Neural cell (in vitro differentiated cells): ENCODE measurements at regions not wholly inside any gene's neighbourhood (a gene's known extent, or its start where the extent isn't known, plus 50 kb on each side); places are given as distances from the start of the nearest gene placed in this dataset.

Experiments used
- EP300 ChIP-seq: fragments of 450-650 bp; conservative IDR thresholded peaks from 2 replicates; pipeline ENCODE4 v1.6.1; 2014; ENCODE audit warnings: antibody characterized with exemption, mild to moderate bottlenecking, moderate library complexity; ENCODE audit not compliant: poor library complexity, severe bottlenecking
- EZH2 ChIP-seq: fragments of 200-600, 300-800 bp; shearing (Covaris generic), sonication (generic); IDR thresholded peaks from 2 replicates; pipeline ENCODE4 v1.6.1; 2014; ENCODE audit warnings: antibody characterized with exemption, low read length, borderline replicate concordance, mild to moderate bottlenecking; ENCODE audit not compliant: insufficient read depth, poor library complexity, severe bottlenecking
- MXI1 ChIP-seq: fragments of 450-650 bp; conservative IDR thresholded peaks from 2 replicates; pipeline ENCODE4 v1.6.1; 2014; ENCODE audit warnings: antibody characterized with exemption, mild to moderate bottlenecking; ENCODE audit not compliant: poor library complexity, severe bottlenecking
- POLR2AphosphoS5 ChIP-seq: IDR thresholded peaks from 2 replicates; pipeline ENCODE4 v1.6.1; 2012
- RAD21 ChIP-seq: fragments of 450-650 bp; conservative IDR thresholded peaks from 2 replicates; pipeline ENCODE4 v1.6.1; 2014; ENCODE audit warnings: antibody characterized with exemption, mild to moderate bottlenecking, moderate library complexity
- SMC3 ChIP-seq: fragments of 450-650 bp; conservative IDR thresholded peaks from 2 replicates; pipeline ENCODE4 v1.6.1; 2014; ENCODE audit warnings: antibody characterized with exemption, mild to moderate bottlenecking, moderate library complexity; ENCODE audit not compliant: poor library complexity
- TAF1 ChIP-seq: IDR thresholded peaks from 2 replicates; pipeline ENCODE4 v1.6.1; 2012; ENCODE audit warnings: low read depth
- TF ChIP-seq, protein P1 (sequence below): fragments of 450-650 bp; IDR thresholded peaks from 2 replicates; pipeline ENCODE4 v1.5.1; 2014; ENCODE audit warnings: antibody characterized with exemption, mild to moderate bottlenecking, moderate library complexity; ENCODE audit not compliant: poor library complexity, severe bottlenecking
- TF ChIP-seq, protein P2 (sequence below): IDR thresholded peaks from 2 replicates; pipeline ENCODE4 v1.6.1; 2012; ENCODE audit warnings: borderline replicate concordance

DNA sequence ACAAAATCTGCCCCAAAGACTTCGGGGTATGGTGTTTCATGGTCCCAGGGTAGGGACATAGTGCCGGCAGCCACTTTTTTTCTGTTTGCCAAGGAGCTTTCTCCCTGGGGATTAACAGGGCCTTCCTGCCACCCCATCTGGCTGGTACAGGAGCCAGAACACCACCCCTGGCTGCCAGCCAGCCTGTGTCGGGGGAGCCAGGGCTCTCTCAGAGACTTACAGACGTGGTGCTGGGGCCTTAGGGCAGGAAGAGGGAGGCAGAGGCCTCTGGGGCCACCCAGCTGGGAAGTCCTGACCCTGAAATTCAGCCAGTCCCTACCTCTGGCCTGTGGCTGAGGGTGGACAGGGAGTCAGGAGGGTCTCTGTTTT lies 52.4 kb upstream of the CDON start:
- TF ChIP-seq, protein P1, sequence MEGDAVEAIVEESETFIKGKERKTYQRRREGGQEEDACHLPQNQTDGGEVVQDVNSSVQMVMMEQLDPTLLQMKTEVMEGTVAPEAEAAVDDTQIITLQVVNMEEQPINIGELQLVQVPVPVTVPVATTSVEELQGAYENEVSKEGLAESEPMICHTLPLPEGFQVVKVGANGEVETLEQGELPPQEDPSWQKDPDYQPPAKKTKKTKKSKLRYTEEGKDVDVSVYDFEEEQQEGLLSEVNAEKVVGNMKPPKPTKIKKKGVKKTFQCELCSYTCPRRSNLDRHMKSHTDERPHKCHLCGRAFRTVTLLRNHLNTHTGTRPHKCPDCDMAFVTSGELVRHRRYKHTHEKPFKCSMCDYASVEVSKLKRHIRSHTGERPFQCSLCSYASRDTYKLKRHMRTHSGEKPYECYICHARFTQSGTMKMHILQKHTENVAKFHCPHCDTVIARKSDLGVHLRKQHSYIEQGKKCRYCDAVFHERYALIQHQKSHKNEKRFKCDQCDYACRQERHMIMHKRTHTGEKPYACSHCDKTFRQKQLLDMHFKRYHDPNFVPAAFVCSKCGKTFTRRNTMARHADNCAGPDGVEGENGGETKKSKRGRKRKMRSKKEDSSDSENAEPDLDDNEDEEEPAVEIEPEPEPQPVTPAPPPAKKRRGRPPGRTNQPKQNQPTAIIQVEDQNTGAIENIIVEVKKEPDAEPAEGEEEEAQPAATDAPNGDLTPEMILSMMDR = no peak
- TF ChIP-seq, protein P2, sequence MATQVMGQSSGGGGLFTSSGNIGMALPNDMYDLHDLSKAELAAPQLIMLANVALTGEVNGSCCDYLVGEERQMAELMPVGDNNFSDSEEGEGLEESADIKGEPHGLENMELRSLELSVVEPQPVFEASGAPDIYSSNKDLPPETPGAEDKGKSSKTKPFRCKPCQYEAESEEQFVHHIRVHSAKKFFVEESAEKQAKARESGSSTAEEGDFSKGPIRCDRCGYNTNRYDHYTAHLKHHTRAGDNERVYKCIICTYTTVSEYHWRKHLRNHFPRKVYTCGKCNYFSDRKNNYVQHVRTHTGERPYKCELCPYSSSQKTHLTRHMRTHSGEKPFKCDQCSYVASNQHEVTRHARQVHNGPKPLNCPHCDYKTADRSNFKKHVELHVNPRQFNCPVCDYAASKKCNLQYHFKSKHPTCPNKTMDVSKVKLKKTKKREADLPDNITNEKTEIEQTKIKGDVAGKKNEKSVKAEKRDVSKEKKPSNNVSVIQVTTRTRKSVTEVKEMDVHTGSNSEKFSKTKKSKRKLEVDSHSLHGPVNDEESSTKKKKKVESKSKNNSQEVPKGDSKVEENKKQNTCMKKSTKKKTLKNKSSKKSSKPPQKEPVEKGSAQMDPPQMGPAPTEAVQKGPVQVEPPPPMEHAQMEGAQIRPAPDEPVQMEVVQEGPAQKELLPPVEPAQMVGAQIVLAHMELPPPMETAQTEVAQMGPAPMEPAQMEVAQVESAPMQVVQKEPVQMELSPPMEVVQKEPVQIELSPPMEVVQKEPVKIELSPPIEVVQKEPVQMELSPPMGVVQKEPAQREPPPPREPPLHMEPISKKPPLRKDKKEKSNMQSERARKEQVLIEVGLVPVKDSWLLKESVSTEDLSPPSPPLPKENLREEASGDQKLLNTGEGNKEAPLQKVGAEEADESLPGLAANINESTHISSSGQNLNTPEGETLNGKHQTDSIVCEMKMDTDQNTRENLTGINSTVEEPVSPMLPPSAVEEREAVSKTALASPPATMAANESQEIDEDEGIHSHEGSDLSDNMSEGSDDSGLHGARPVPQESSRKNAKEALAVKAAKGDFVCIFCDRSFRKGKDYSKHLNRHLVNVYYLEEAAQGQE = no peak
- TF ChIP-seq POLR2AphosphoS5 (no peak), SMC3 (no peak), TAF1 (no peak), EZH2 (no peak), RAD21 (no peak), EP300 (no peak), MXI1 (no peak)
